ENCODE measurements at regions not wholly inside any gene's neighbourhood (a gene's known extent, or its start where the extent isn't known, plus 50 kb on each side); places are given as distances from the start of the nearest gene placed in this dataset.

DNA sequence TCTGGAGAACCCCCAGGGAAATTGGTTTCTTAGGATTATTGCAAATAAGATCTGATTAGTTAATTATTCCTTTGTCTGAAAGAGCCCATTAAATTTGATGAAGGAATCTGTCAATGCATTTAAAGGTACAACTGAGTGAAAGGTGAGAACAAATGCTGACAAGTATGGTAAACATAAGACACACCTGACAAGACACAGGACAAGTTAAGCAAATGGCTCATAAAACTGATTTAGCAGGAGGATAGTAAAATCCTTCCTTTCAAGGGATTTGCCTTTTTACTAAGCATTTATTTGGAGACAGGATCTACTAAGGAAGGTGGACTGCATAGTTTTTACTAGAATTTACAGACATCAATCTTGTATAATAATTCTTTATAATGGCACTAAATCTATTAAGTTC, 553.9 kb downstream of the SPRY1 start:
- TF ChIP-seq EZH2 (IDR thresholded peaks at IDR 0.05; ENCODE audit: insufficient read depth, poor library complexity, severe bottlenecking) (no peak), EZH2phosphoT487 (IDR thresholded peaks at IDR 0.05; ENCODE audit: insufficient read depth, low read depth) (no peak)
